Ramos (cell line): ENCODE measurements at regions not wholly inside any gene's neighbourhood (a gene's known extent, or its start where the extent isn't known, plus 50 kb on each side); places are given as distances from the start of the nearest gene placed in this dataset.

Experiments used
- in situ Hi-C: fragments of 300-500 bp; cut with MboI; formaldehyde crosslinking; loops from one replicate; pipeline ENCODE4 v1.14.3; 2022; ENCODE audit warnings: low sequenced_read_pairs; ENCODE audit not compliant: unreplicated experiment

DNA sequence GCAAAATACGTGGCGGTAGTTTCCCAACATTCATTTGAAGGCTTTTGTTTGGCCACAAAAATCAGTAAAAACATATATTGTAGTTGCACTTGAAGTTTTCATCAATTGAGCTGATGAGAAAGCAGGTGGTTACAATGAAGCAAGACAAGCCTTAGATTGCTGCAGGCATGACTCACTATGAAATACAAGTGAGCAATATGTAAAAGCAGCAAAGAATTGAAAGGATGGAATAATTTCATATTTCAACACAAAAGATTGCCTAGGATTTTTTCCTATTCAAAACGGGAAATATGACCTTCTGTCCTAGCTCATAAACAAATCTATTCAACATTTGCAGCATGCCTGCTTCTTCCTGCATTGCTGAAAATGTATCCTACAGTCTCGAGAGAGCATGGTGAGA, 190.9 kb upstream of the BANK1 start:
- in situ Hi-C loops, result no loop called here

DNA sequence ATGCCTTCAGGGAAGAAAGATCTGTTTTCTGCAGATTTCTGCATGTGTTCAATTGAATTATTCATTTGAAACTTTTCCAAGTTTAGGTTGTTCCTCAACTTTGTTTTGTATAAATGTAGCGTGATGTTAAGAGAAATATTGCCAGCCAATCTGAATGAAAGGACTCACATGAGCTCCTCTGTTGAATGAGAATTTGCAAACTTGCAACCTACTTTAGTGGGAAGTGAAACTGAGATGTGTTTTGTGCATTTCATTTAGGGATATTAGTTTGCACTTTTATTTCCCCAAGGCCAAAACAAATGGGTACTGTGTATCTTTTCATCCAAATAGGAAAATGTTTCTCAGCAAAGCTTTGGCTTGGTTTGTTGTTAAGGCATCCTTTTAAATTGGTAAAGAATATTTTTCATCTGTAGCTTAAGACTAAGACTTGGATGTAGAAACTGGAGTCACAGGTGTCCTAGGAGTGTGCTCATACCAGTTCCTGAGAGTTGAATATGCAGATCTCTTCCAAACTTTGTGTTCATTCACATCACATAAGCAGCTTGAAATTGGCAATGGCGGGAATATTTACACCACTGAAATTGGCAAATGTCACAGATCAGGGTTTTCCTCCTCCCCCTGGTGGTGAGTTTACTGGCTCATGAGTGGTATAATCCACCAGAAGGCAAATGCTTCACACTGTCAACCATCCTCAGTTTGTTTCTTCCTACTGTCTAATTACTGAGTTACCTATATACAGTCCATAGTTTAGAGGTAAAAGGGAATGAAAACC, 193.6 kb upstream of the BANK1 start:
- in situ Hi-C loops, result no loop called here

DNA sequence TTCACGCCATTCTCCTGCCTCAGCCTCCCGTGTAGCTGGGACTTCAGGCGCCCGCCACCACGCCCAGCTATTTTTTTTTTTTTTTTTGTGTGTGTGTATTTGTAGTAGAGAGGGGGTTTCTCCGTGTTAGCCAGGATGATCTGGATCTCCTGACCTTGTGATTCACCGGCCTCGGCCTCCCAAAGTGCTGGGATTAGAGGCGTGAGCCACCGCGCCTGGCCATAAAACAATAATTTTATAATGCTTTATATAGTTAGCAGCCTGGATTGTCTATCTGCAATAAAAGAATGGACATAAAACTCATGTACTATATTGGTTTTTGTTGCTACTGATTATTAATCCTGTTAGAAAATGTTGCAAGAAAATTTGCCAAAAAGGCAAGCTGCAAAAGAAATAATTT, 195.9 kb upstream of the BANK1 start:
- in situ Hi-C loops, result no loop called here

GRCh38 chr4:101593666-101594065, 196.9 kb upstream of the BANK1 start:
- in situ Hi-C loops, result no loop called here

GRCh38 chr4:101584306-101584705, 206.2 kb upstream of the BANK1 start:
- in situ Hi-C loops, result no loop called here

DNA sequence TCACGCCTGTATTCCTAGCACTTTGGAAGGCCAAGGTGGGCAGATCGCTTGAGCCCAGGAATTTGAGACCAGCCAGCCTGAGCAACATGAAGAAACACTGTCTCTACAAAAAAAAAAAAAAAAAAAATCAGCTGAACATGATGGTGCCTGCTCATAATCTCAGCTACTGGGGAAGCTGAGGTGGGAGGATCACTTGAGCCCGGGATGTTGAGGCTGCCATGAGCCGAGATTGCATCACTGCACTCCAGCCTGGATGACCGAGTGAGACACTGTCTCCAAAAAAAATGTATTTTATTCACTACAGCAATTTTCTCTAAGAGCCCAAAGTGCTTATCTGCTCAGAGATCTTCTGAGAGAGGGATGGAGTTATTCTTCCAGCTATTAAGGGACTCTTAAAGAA, 215.8 kb upstream of the PPP3CA start:
- in situ Hi-C loops, result no loop called here

- in situ Hi-C loops, result no loop called here
Observed at GRCh38 chr4:101556842-101557241, 209.5 kb upstream of the PPP3CA start.

- in situ Hi-C loops, result no loop called here
Observed at GRCh38 chr4:101555341-101555880, 208.1 kb upstream of the PPP3CA start.

DNA sequence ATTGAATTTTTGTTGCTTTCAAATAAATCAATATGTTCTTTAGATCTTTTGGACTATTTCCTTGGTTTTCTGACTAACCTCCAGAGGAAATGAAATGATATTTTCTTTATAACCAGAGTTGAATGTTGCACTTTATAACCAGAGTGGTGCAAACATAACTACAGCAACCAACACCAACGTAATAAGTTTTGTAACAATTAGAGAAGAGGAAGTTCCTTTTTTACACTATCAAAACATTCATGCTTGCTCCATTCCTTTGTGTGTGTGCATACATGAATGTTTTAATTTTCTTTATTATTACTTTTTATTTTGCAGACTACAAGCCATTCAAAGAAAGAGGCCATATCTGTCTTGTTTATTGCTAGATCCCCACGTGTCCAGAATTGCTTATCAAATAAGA, 193.0 kb upstream of the PPP3CA start:
- in situ Hi-C loops, result no loop called here

DNA sequence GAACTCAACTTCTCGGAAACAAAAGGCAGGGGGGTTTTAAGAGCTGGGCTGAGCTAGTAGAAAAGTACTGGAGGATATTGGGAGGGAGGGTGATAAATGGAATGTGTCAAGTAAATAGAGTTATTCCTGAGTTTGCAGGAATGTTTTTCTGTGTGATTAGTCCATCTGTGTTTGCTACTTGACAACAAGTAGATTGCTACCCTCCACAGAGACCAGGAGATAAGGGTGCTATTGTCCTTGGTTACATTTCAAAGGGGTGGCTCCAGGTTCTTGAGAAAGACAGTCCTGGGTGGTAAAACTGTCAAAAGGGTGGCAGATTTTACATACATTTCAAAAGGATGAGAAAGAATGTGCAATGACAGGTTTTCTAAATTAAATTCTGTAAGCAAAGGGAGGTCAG, 181.2 kb upstream of the PPP3CA start:
- in situ Hi-C loops, result no loop called here

DNA sequence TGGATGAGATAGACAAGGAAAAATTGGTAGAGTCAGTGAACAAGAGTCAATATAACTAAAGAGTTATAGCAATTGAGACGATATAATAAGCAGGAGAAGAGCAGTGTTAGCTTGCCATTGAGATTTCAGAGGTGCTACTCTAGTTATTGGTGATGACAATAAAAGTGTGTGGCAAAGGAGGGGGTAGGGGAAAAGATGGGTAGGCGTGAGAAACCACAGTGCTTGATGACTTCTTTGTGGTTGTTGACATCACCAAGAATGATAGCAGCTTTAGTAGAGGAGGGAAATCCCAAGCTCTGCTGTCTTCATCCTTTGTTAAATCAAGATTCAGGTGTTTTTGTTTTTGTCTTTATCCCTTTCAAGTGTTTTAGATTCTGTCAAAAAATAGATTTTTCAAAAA, 179.9 kb upstream of the PPP3CA start:
- in situ Hi-C loops, result no loop called here

DNA sequence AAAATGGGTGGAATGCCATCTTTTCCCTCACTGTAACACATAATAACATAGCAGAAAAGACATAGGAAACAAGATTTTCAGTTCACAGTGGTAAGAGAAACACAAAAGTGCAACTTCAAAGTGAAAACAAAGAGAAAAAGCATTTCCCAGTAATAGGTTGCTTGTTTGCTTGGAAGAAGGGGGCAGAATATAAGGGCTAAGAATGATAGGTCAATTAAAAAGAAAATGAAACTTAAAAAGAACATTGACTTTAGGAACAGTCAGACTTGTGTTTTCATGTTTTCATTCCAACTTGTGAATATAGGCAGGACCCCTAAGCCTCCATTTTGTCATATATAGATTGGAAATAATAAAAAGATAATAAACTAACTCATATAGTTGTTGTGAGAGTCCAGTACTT, 168.2 kb upstream of the PPP3CA start:
- in situ Hi-C loops, result no loop called here

- in situ Hi-C loops, result no loop called here
Observed at GRCh38 chr4:101515099-101515498, 167.8 kb upstream of the PPP3CA start.

- in situ Hi-C loops, result no loop called here
Observed at GRCh38 chr4:101512416-101512815, 165.1 kb upstream of the PPP3CA start.

GRCh38 chr4:101501421-101501820, 154.1 kb upstream of the PPP3CA start:
- in situ Hi-C loops, result no loop called here

- in situ Hi-C loops, result no loop called here
Observed at GRCh38 chr4:101500742-101501141, 153.4 kb upstream of the PPP3CA start.

DNA sequence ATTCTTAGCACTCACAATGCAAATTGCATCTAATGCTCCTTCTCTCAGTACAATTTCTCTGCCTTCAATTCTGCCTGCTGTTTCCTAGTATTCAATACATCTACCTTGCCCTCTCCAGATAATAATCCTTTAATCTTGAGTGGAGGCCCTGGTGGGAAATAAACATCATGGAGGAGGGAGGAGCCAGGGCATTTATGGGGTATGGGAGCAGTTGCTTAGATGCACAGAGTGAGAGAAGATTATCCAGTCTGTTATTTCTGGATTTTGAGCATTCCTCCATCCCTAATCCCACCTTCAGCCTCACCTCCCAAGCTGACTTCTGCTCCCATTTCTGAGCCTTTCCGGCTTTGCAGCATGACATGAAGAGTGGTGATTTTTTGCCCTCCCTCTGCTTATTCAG, 127.9 kb upstream of the PPP3CA start:
- in situ Hi-C loops, result no loop called here

GRCh38 chr4:101471201-101471600, 123.9 kb upstream of the PPP3CA start:
- in situ Hi-C loops, result no loop called here

DNA sequence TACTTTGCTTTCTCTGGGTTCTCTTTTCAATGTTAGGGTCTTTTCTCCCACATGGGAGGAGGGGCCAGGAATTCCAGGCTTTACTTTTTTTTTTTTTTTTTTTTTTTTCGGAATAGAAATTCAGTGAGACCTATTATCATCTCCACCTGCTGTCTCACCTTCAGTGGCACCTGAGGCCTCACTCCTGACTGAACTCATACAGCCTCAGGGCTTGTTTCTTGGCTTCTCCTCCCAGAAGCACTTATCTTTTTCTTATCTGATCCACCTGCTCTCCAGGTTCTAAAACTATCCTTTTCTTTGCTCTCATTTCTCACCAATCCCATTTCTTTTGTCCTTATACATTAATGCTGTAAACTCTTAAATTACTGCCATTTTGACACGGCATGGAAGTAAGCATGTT, 117.3 kb upstream of the PPP3CA start:
- in situ Hi-C loops, result no loop called here

- in situ Hi-C loops, result no loop called here
Observed at GRCh38 chr4:101458914-101459313, 111.6 kb upstream of the PPP3CA start.

GRCh38 chr4:101458473-101458872, 111.1 kb upstream of the PPP3CA start:
- in situ Hi-C loops, result no loop called here

DNA sequence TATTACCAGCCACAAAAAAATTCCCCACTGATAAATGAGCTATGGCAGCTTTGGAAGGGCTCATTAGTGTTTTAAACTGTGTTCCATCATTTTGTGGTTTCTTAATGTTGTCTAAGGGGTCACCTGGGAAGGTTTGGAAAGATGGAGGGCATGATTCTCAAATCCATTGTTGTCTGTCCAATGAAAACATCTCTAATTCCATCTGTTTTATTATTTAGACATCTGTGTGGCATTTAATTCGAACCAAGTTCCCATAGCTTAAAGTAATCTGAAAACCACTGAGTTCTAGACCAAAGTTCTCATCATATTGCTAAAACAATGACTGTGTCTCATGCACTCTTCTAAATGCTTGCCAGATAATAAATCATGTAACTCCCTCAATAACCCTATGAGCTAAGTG, 103.8 kb upstream of the PPP3CA start:
- in situ Hi-C loops, result no loop called here
